Kidney epithelial cell (primary cell): ENCODE measurements at regions not wholly inside any gene's neighbourhood (a gene's known extent, or its start where the extent isn't known, plus 50 kb on each side); places are given as distances from the start of the nearest gene placed in this dataset.

ENCODE experiments used
- DNase-seq: peaks from one replicate; pipeline ENCODE4 v3.0.0-alpha.2; 2010; ENCODE audit warnings: low read depth
- H3K27me3 ChIP-seq: 2 replicates; pipeline ENCODE4 v1.6.0; 2011; ENCODE audit warnings: low read length; ENCODE audit not compliant: control insufficient read depth, insufficient read depth
- H3K36me3 ChIP-seq: 2 replicates; pipeline ENCODE4 v1.5.1; 2011; ENCODE audit warnings: low read length; ENCODE audit not compliant: control insufficient read depth, insufficient read depth
- H3K4me3 ChIP-seq: 2 replicates; pipeline ENCODE4 v1.5.1; 2011; ENCODE audit warnings: low read depth, mild to moderate bottlenecking, control low read depth, low read length
- TF ChIP-seq, protein P1 (sequence below): IDR thresholded peaks from 2 replicates; pipeline ENCODE4 v1.5.1; 2011; ENCODE audit warnings: mild to moderate bottlenecking, moderate library complexity, low read length, control low read depth, inconsistent platforms; ENCODE audit not compliant: insufficient read depth, poor library complexity, severe bottlenecking

DNA sequence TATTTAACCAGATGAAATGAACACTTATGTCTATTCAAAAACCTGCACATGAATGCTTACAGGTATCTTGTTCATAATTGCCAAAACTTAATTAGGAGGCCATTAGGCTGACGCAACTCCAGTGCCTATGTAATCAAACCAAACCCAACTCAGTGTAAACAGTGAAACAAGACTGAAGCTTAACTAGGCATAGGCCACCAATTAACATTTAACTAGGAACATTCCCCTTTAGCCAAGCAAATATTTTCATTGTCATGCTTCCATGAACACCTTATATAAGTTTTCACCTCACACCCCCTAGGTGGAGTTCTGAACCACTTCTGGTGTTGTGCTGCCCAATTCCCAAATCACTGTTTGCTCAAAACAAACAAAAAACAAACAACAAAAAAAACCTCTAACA lies 686.0 kb downstream of the STPG2 start:
- TF ChIP-seq, protein P1, sequence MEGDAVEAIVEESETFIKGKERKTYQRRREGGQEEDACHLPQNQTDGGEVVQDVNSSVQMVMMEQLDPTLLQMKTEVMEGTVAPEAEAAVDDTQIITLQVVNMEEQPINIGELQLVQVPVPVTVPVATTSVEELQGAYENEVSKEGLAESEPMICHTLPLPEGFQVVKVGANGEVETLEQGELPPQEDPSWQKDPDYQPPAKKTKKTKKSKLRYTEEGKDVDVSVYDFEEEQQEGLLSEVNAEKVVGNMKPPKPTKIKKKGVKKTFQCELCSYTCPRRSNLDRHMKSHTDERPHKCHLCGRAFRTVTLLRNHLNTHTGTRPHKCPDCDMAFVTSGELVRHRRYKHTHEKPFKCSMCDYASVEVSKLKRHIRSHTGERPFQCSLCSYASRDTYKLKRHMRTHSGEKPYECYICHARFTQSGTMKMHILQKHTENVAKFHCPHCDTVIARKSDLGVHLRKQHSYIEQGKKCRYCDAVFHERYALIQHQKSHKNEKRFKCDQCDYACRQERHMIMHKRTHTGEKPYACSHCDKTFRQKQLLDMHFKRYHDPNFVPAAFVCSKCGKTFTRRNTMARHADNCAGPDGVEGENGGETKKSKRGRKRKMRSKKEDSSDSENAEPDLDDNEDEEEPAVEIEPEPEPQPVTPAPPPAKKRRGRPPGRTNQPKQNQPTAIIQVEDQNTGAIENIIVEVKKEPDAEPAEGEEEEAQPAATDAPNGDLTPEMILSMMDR = no peak
- no peaks in the 10 kb centered on the region for H3K36me3 ChIP-seq
- DNase-seq = peak; percentile 2

DNA sequence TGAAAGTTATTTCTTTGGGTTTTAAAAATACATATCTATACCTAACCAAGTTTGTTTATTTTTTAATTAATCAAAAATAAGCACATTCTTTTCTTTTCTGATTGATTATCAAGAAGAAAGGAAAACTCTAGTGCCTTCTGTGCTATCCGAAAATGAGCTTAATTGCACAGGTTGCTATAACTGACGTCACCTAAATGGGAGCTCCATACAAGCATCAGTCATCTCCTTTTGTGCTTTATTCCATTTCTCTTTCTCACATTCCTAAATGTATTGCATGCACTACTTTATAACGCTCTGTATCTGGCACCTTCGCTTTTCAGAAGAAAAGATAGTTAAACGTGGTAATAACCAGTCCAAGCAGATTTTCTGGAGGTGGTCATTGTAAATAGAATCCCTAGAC lies 675.0 kb downstream of the STPG2 start:
- no peak overlapping the region for H3K4me3 ChIP-seq
- no peak for DNase-seq
- TF ChIP-seq, protein P1 = no peak
- H3K36me3 ChIP-seq = no peaks in the 10 kb centered on the region
- no peaks in the 10 kb centered on the region for H3K27me3 ChIP-seq

More for the DNA sequence above, 686.0 kb downstream of the STPG2 start:
- Histone ChIP-seq H3K27me3 (no peaks in the 10 kb centered on the region), H3K4me3 (no peak overlapping the region)

DNA sequence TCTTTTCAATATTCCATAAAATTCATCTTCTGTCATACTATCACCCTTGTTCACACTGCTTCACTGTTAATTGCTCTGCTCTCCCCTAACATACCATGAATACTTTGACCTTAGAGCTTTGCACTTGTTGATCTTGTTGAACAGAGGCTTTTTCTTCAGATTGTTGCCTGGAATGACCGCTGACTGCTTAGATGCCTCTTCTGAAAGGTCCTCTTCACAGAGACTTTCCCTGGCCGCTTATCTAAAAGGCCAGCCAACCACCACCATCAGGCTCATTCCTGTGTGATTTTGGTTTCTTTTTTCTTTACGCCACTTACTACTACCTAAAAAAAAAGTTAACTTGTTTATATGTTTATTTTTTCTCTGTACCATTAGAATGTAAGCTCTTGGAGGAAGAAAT lies 667.7 kb downstream of the STPG2 start:
- no peaks in the 10 kb centered on the region for H3K36me3 ChIP-seq
- no peak overlapping the region for H3K4me3 ChIP-seq
- DNase-seq = no peak
- no peaks in the 10 kb centered on the region for H3K27me3 ChIP-seq
- TF ChIP-seq, protein P1 = no peak

DNA sequence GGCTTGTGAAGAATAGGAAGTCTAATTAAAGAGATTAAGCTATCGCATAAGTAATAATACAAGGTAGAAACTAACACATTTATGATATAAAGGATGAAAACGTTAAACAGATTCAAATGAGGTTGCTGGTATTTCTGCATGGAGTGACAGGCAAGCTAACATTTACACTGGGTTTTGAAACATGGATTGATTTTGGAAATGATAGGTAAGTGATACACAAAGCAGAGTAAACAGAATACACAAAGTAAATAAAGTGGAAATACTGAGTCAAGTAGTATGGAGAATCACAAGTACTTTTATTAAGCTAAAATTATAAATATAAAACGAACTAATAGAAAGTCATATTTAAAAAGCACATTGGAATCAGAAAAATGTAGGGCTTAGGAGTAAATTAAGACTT lies 665.3 kb downstream of the STPG2 start:
- no peaks in the 10 kb centered on the region for H3K36me3 ChIP-seq
- no peaks in the 10 kb centered on the region for H3K27me3 ChIP-seq
- TF ChIP-seq, protein P1 = no peak
- DNase-seq = no peak
- H3K4me3 ChIP-seq = no peak overlapping the region

DNA sequence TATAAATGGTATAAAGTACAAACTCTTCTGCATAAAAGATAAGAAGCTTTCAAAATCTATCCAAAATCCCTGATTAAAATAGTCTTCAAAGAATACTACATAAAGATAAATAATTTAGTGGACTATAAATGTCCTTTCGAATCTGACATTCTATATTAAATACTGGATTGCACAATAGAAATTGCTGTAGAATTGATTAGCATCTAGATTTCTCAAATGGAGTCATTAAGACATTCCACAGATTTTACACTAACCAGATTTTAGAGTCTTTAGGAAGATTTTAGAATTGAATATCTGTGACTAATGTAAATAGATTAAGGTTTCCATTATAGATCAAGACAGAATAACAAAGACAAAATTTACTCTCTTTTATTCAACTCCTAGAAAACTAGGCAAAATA lies 663.9 kb downstream of the STPG2 start:
- TF ChIP-seq, protein P1 = no peak
- no peaks in the 10 kb centered on the region for H3K27me3 ChIP-seq
- no peak for DNase-seq
- H3K36me3 ChIP-seq = no peaks in the 10 kb centered on the region
- no peak overlapping the region for H3K4me3 ChIP-seq

DNA sequence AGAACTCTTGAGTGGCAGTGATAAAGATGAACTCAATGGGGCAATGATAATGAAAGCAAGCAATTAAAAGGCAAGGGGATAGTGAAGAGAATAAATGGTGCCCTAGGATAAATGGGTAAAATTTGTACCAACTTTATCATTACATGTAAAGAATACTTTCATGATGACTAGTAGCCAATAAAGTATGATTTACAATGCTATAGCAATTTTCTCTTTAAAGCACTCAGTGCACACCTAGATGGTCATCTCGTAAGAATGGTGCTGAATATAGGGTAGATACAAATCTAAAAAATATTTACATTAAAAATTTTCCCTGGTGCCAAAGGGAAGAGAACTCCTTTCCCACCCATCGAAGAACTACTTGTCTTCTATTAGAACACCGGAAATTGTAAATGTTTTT lies 651.4 kb downstream of the STPG2 start:
- TF ChIP-seq, protein P1 = no peak
- no peak for DNase-seq
- Histone ChIP-seq H3K36me3 (no peaks in the 10 kb centered on the region), H3K4me3 (no peak overlapping the region), H3K27me3 (no peaks in the 10 kb centered on the region)
